ENCODE measurements at regions not wholly inside any gene's neighbourhood (a gene's known extent, or its start where the extent isn't known, plus 50 kb on each side); places are given as distances from the start of the nearest gene placed in this dataset.

- no peak for DNase-seq
These were observed 250.9 kb downstream of the ICOS start for GRCh38 chr2:204187229-204188083.

GRCh38 chr2:204191574-204191973 lies 255.0 kb downstream of the ICOS start:
- no peak for DNase-seq

GRCh38 chr2:204195498-204195897 lies 258.9 kb downstream of the ICOS start:
- DNase-seq = no peak

GRCh38 chr2:204197336-204198005 lies 260.9 kb downstream of the ICOS start:
- DNase-seq = no peak

GRCh38 chr2:204199357-204199756 lies 262.8 kb downstream of the ICOS start:
- no peak for DNase-seq

GRCh38 chr2:204201507-204201906 lies 264.9 kb downstream of the ICOS start:
- no peak for DNase-seq

- no peak for DNase-seq
These were observed 265.7 kb downstream of the ICOS start for GRCh38 chr2:204202253-204202652.

GRCh38 chr2:204203704-204204103 lies 267.1 kb downstream of the ICOS start:
- no peak for DNase-seq

- DNase-seq = no peak
These were observed 268.5 kb downstream of the ICOS start for GRCh38 chr2:204205082-204205481.

GRCh38 chr2:204205538-204205937 lies 269.0 kb downstream of the ICOS start:
- DNase-seq = no peak

- DNase-seq = no peak
These were observed 271.3 kb downstream of the ICOS start for GRCh38 chr2:204207866-204208265.

- no peak for DNase-seq
These were observed 277.0 kb downstream of the ICOS start for GRCh38 chr2:204213588-204213987.

- DNase-seq = no peak
These were observed 281.5 kb downstream of the ICOS start for GRCh38 chr2:204218040-204218439.

- DNase-seq = no peak
These were observed 282.6 kb downstream of the ICOS start for GRCh38 chr2:204219196-204219595.

- DNase-seq = no peak
These were observed 284.3 kb downstream of the ICOS start for GRCh38 chr2:204220896-204221295.

- DNase-seq = no peak
These were observed 286.5 kb downstream of the ICOS start for GRCh38 chr2:204223046-204223445.

- DNase-seq = no peak
These were observed 287.0 kb downstream of the ICOS start for GRCh38 chr2:204223544-204223943.

GRCh38 chr2:204225671-204226073 lies 289.1 kb downstream of the ICOS start:
- no peak for DNase-seq

GRCh38 chr2:204226305-204226880 lies 289.8 kb downstream of the ICOS start:
- DNase-seq = no peak

- DNase-seq = no peak
These were observed 291.8 kb downstream of the ICOS start for GRCh38 chr2:204228169-204228886.

- no peak for DNase-seq
These were observed 297.7 kb downstream of the ICOS start for GRCh38 chr2:204234248-204234647.

- DNase-seq = no peak
These were observed 298.3 kb downstream of the ICOS start for GRCh38 chr2:204234879-204235278.

GRCh38 chr2:204237416-204237815 lies 300.9 kb downstream of the ICOS start:
- no peak for DNase-seq

Data from activated CD4-positive, CD25-positive, alpha-beta regulatory T cell (primary cell).